ENCODE measurements at regions not wholly inside any gene's neighbourhood (a gene's known extent, or its start where the extent isn't known, plus 50 kb on each side); places are given as distances from the start of the nearest gene placed in this dataset.

DNA sequence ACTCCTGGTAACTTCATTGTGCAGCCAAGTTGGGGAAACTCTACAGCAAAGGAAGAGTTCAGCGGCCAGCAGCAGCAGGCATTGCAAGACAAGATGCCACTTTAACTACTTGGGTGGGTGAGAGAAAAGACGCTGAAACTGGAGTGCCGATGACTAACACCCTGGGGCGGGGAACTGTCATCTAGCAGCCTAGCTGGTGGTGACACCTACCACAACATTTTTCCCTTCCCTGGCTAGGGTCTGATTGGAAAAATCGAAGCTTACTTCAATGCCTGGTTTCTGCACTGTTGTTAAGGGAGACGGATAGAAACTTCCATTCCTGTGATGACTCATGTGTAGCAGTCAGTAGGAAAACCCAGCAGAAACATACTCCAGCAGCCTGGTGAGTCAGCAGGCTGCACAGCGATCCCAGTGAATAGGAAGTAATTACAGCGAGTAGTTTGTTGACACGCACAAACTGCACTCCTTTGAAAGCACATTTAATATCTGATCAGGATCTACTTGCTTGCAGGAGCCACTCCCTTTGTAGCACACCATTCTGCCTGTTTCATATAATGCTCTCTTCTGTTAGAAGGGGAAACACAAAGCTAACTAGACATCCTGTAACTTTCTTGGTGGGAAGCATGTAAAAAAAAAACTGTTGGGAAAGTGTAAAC is 62.1 kb upstream of the MAPRE2 start:
- peak; percentile 71 for DNase-seq

DNA sequence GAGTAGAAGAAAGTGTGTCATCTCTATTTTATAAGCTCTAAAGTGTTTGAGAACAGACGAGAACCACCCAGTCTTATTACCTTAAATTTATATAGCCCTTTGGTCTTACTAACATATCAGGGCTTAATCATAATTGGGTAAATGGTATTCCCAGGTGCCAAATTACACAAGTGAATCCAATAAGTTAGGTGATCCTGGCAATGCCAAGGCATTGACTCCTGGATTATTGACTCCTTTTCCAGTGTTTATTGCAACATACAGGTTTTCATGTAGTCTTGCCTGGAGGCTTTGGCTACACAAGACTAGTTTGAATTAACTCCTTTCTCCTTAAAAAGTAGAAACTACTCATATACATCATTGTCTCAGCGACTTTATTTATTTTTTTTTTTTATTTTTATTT is 59.7 kb upstream of the MAPRE2 start:
- DNase-seq: no peak

DNA sequence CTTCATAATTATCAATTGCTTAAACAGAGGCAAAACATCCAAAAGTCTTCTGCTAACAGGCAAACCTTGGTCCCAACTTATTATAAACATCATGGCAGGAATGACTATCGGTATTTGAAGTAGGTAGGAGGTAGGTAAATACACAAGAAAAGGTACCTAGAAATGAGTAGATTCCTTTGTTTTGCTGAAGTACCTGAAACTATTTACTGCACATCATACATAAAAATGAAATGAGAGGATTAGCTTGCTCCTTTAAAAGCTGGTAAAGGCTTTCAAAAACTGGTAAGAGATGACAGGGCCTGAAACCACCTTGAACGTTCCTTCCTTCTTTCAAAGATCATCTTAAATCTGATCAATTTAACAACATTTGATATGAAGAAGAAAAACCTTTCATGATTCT is 55.2 kb upstream of the MAPRE2 start:
- no peak for DNase-seq

DNA sequence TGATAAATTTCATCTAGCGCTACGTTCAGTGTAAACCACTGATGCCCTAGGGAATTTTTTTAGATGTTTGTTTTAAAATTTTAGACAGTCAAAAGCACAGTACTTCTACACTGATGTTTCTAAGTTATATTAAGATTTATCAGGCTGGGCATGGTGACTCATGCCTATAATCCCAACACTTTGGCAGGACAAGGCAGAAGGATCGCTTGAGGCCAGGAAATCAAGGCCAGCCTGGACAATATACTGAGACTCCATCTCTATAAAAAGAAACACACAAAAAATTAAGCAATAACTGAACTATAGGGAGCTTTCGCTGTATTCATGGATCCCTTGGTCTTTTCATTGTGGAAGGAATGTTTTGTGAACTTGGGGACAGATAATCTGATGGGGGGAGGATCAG is 50.6 kb upstream of the MAPRE2 start:
- no peak for DNase-seq

DNA sequence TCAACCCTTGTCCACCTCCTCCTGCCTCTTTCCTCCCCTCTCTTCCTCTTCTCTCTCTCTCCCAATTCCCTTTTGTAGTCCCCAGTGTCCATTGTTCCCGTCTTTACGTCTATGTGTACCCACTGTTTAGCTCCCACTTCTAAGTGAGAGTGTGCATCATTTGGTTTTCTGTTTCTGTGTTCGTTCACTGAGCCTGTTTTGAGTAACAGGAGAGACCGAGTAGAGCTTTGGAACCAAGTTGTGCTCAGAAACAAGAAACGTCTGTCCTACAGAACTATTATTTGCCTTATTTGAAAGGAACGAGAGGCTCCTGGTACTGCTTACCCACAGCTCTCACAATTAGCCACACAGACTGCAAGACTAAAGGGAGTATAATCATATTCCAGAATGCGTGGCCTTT is 50.1 kb upstream of the MAPRE2 start:
- no peak for DNase-seq

All from NCI-H1417 treated with DMSO at 0.1 percent for 48 hours (cell line).